ENCODE measurements at regions not wholly inside any gene's neighbourhood (a gene's known extent, or its start where the extent isn't known, plus 50 kb on each side); places are given as distances from the start of the nearest gene placed in this dataset.

DNA sequence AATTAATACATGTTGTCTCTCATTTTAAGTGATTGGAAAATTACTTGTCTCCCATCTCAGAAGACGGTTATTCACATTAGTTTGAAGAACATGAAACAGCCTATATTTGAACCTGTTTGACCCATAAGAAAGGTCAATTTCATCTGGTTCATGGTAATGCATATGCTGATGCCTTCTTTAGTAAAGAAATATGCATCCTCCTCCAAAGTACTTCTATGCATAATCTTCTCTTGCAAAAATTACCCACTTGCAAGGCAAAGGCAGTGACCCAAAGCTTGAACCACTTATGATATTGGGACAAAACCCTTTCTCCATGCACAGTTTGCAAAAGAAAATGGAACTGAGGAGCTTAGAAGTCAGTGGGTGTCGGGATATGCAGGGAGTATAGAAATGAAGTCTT lies 65.4 kb upstream of the IRX1 start:
- TF ChIP-seq EZH2 (IDR thresholded peaks at IDR 0.05; ENCODE audit: low read length, unreplicated experiment) (no peak), EZH2phosphoT487 (IDR thresholded peaks at IDR 0.05; ENCODE audit: borderline replicate concordance, low read length) (no peak)
